HEK293 (cell line): ENCODE measurements at regions not wholly inside any gene's neighbourhood (a gene's known extent, or its start where the extent isn't known, plus 50 kb on each side); places are given as distances from the start of the nearest gene placed in this dataset.

Experiments used
- CTCF ChIA-PET: fragments of 350-600 bp; formaldehyde crosslinking; extraction: SDS; loops from one replicate; lab custom pipeline; 2021; ENCODE audit warnings: antibody characterized with exemption; lab: Yijun Ruan, JAX
- POLR2A ChIA-PET: fragments of 300-600 bp; formaldehyde crosslinking; extraction: SDS; loops from one replicate; lab custom pipeline; 2020; ENCODE audit warnings: antibody characterized with exemption, inconsistent platforms; lab: Yijun Ruan, JAX
- H3K27ac ChIP-seq: fragments of 200-500 bp; sonication (Bioruptor generic); 2 replicates; pipeline ENCODE4 v1.5.1; 2014; ENCODE audit warnings: low read depth, low read length, control low read depth, inconsistent platforms; ENCODE audit errors: extremely low read depth
- H3K36me3 ChIP-seq, 2 experiments: fragments of 200-500 bp in 1 of 2; sonication (Bioruptor generic) in 1 of 2; 1 replicate in 1 of 2; 2 replicates in 1 of 2; pipeline ENCODE4 v1.5.1; 2014 to 2017; ENCODE audit warnings: inconsistent platforms in 2 of 2, low read length in 2 of 2; ENCODE audit not compliant: control insufficient read depth in 2 of 2, insufficient read depth in 1 of 2
- H3K4me1 ChIP-seq: fragments of 200-500 bp; sonication (Bioruptor generic); 2 replicates; pipeline ENCODE4 v1.5.1; 2014; ENCODE audit warnings: mild to moderate bottlenecking, low read length, inconsistent platforms; ENCODE audit not compliant: control insufficient read depth, insufficient read depth
- H3K4me3 ChIP-seq: 2 replicates; pipeline ENCODE4 v1.5.1; 2011; ENCODE audit warnings: low read depth, mild to moderate bottlenecking, control low read depth, low read length, moderate library complexity
- H3K9me3 ChIP-seq: fragments of 200-500 bp; sonication (Bioruptor generic); 2 replicates; pipeline ENCODE4 v1.5.1; 2014; ENCODE audit warnings: low read depth, low read length, inconsistent platforms; ENCODE audit not compliant: control insufficient read depth, insufficient read depth
- GLI2 ChIP-seq: fragments of 450-650 bp; formaldehyde crosslinking; IDR thresholded peaks from 2 replicates; pipeline ENCODE4; 2017; ENCODE audit warnings: missing biosample characterization, missing genetic modification characterization, low read depth, borderline replicate concordance
- HIC1 ChIP-seq: fragments of 450-650 bp; formaldehyde crosslinking; IDR thresholded peaks from 2 replicates; pipeline ENCODE4 v1.5.1; 2016; ENCODE audit warnings: missing biosample characterization, missing genetic modification characterization
- KLF17 ChIP-seq: fragments of 450-650 bp; formaldehyde crosslinking; IDR thresholded peaks from 2 replicates; pipeline ENCODE4 v1.5.1; 2016; ENCODE audit warnings: missing biosample characterization, missing genetic modification characterization
- SCRT2 ChIP-seq: fragments of 450-650 bp; formaldehyde crosslinking; IDR thresholded peaks from 2 replicates; pipeline ENCODE4 v1.5.1; 2016; ENCODE audit warnings: missing biosample characterization, missing genetic modification characterization
- ZNF112 ChIP-seq: fragments of 450-650 bp; formaldehyde crosslinking; IDR thresholded peaks from 2 replicates; pipeline ENCODE4 v1.5.0; 2017; ENCODE audit warnings: missing biosample characterization, missing genetic modification characterization
- ZNF133 ChIP-seq: fragments of 450-650 bp; formaldehyde crosslinking; IDR thresholded peaks from 2 replicates; pipeline ENCODE4 v1.5.1; 2016; ENCODE audit warnings: missing biosample characterization, missing genetic modification characterization
- ZNF138 ChIP-seq: fragments of 450-650 bp; formaldehyde crosslinking; IDR thresholded peaks from 2 replicates; pipeline ENCODE4 v1.5.1; 2016; ENCODE audit warnings: missing biosample characterization, missing genetic modification characterization, borderline replicate concordance
- ZNF140 ChIP-seq: fragments of 450-650 bp; formaldehyde crosslinking; IDR thresholded peaks from 2 replicates; pipeline ENCODE4 v1.5.1; 2016; ENCODE audit warnings: missing biosample characterization, missing genetic modification characterization
- ZNF16 ChIP-seq: fragments of 450-650 bp; formaldehyde crosslinking; IDR thresholded peaks from 2 replicates; pipeline ENCODE4 v1.5.1; 2016; ENCODE audit warnings: low read depth, missing biosample characterization, missing genetic modification characterization
- ZNF18 ChIP-seq: fragments of 450-650 bp; formaldehyde crosslinking; IDR thresholded peaks from 2 replicates; pipeline ENCODE4 v1.5.1; 2016; ENCODE audit warnings: missing biosample characterization, missing genetic modification characterization
- ZNF311 ChIP-seq: fragments of 450-650 bp; formaldehyde crosslinking; IDR thresholded peaks from 2 replicates; pipeline ENCODE4 v1.5.1; 2017; ENCODE audit warnings: missing biosample characterization, missing genetic modification characterization, borderline replicate concordance
- ZNF433 ChIP-seq: fragments of 450-650 bp; formaldehyde crosslinking; IDR thresholded peaks from 2 replicates; pipeline ENCODE4 v1.5.1; 2016; ENCODE audit warnings: missing biosample characterization, missing genetic modification characterization, low read depth
- ZNF48 ChIP-seq: fragments of 450-650 bp; formaldehyde crosslinking; IDR thresholded peaks from 2 replicates; pipeline ENCODE4 v1.5.1; 2016; ENCODE audit warnings: missing biosample characterization, missing genetic modification characterization
- ZNF518A ChIP-seq: fragments of 450-650 bp; formaldehyde crosslinking; conservative IDR thresholded peaks from 2 replicates; pipeline ENCODE4 v1.5.1; 2016; ENCODE audit warnings: low read depth, missing biosample characterization, missing genetic modification characterization
- ZNF544 ChIP-seq: fragments of 450-650 bp; formaldehyde crosslinking; IDR thresholded peaks from 2 replicates; pipeline ENCODE4 v1.5.0; 2017; ENCODE audit warnings: missing biosample characterization, missing genetic modification characterization
- ZNF645 ChIP-seq: fragments of 450-650 bp; formaldehyde crosslinking; IDR thresholded peaks from 2 replicates; pipeline ENCODE4; 2016; ENCODE audit warnings: missing biosample characterization, missing genetic modification characterization
- ZNF670 ChIP-seq: fragments of 450-650 bp; formaldehyde crosslinking; IDR thresholded peaks from 2 replicates; pipeline ENCODE4 v1.5.1; 2016; ENCODE audit warnings: missing biosample characterization, missing genetic modification characterization, low read depth
- ZNF704 ChIP-seq: fragments of 450-650 bp; formaldehyde crosslinking; IDR thresholded peaks from 2 replicates; pipeline ENCODE4 v1.5.1; 2016; ENCODE audit warnings: missing biosample characterization, missing genetic modification characterization
- ZNF747 ChIP-seq: fragments of 450-650 bp; formaldehyde crosslinking; IDR thresholded peaks from 2 replicates; pipeline ENCODE4 v1.5.1; 2016; ENCODE audit warnings: missing biosample characterization, missing genetic modification characterization
- ZNF792 ChIP-seq: fragments of 450-650 bp; formaldehyde crosslinking; IDR thresholded peaks from 2 replicates; pipeline ENCODE4 v1.5.1; 2016; ENCODE audit warnings: missing biosample characterization, missing genetic modification characterization

GRCh38 chr4:38368613-38369012 lies 295.4 kb upstream of the KLF3 start:
- H3K27ac ChIP-seq, result no peak overlapping the region
- CTCF ChIA-PET, result interaction anchor here (0.6 kb wide), 1 partner anchor 49 kb away, joined by 7 read pairs; no protein-coding TSS in a partner anchor
- TF ChIP-seq ZNF16 (tag by site-specific recombination) (no peak), ZNF792 (tag by site-specific recombination) (no peak), ZNF48 (no peak), SCRT2 (tag by site-specific recombination) (no peak), KLF17 (tag by site-specific recombination) (no peak), ZNF112 (no peak), ZNF670 (tag by site-specific recombination) (no peak), ZNF138 (no peak), ZNF518A (no peak), ZNF544 (no peak), ZNF18 (tag by site-specific recombination) (no peak)
- POLR2A ChIA-PET, result no interaction called here
- H3K4me1 ChIP-seq, result peaks cover 4% of the 10 kb centered on the region; the same call in 1 of the 2 replicates
- no peak overlapping the region for H3K4me3 ChIP-seq
- no peaks in the 10 kb centered on the region for H3K36me3 ChIP-seq
- H3K9me3 ChIP-seq, result no peaks in the 10 kb centered on the region

- Histone ChIP-seq H3K36me3 (no peaks in the 10 kb centered on the region), H3K4me3 (no peak overlapping the region), H3K4me1 (0 out of 2 replicates have a peak, but pooled peaks cover 4% of the 10 kb centered on the region), H3K27ac (no peak overlapping the region), H3K9me3 (no peaks in the 10 kb centered on the region)
- CTCF ChIA-PET, result no interaction called here
- POLR2A ChIA-PET, result no interaction called here
- TF ChIP-seq ZNF140 (tag by site-specific recombination) (no peak), ZNF311 (tag by site-specific recombination) (no peak), ZNF433 (tag by site-specific recombination) (no peak), GLI2 (no peak), ZNF645 (tag by site-specific recombination) (no peak), ZNF747 (tag by site-specific recombination) (no peak), ZNF133 (no peak), HIC1 (tag by site-specific recombination) (no peak), ZNF704 (tag by site-specific recombination) (no peak)
These were observed 292.6 kb upstream of the KLF3 start for GRCh38 chr4:38371391-38371851.
